Astrocyte (in vitro differentiated cells and primary cell): ENCODE measurements at regions not wholly inside any gene's neighbourhood (a gene's known extent, or its start where the extent isn't known, plus 50 kb on each side); places are given as distances from the start of the nearest gene placed in this dataset.

Experiments used
- DNase-seq: peaks from one replicate; pipeline ENCODE4 v3.0.0-alpha.2; 2010; ENCODE audit warnings: low read depth
- FAIRE-seq: peaks from 2 replicates; lab custom pipeline; 2011; peaks lifted over from hg19 to GRCh38; lab: Jason Lieb, UNC
- H2AFZ ChIP-seq: 2 replicates; pipeline ENCODE4 v1.6.0; 2012; ENCODE audit warnings: low read depth, low read length, inconsistent platforms
- H3K27ac ChIP-seq: 2 replicates; pipeline ENCODE4 v1.5.1; 2011; ENCODE audit warnings: low read depth, low read length, inconsistent platforms
- H3K27me3 ChIP-seq: 2 replicates; pipeline ENCODE4 v1.6.0; 2011; ENCODE audit warnings: low read length, inconsistent platforms; ENCODE audit not compliant: insufficient read depth
- H3K36me3 ChIP-seq: 2 replicates; pipeline ENCODE4 v1.5.1; 2011; ENCODE audit warnings: low read length, inconsistent platforms; ENCODE audit not compliant: insufficient read depth
- H3K4me1 ChIP-seq: 2 replicates; pipeline ENCODE4 v1.5.1; 2011; ENCODE audit warnings: low read length, inconsistent platforms; ENCODE audit not compliant: insufficient read depth
- H3K4me2 ChIP-seq: 2 replicates; pipeline ENCODE4 v1.6.0; 2012; ENCODE audit warnings: low read length, inconsistent platforms
- H3K4me3 ChIP-seq: 2 replicates; pipeline ENCODE4 v1.5.1; 2011; ENCODE audit warnings: low read depth, mild to moderate bottlenecking, low read length, inconsistent platforms; ENCODE audit not compliant: insufficient read depth
- H3K79me2 ChIP-seq: 2 replicates; pipeline ENCODE4 v1.6.0; 2012; ENCODE audit warnings: mild to moderate bottlenecking, low read length, inconsistent platforms; ENCODE audit not compliant: insufficient read depth
- H3K9ac ChIP-seq: 2 replicates; pipeline ENCODE4 v1.6.0; 2012; ENCODE audit warnings: mild to moderate bottlenecking, low read length, inconsistent platforms
- H3K9me3 ChIP-seq: 2 replicates; pipeline ENCODE4 v1.5.1; 2012; ENCODE audit warnings: low read depth, mild to moderate bottlenecking, low read length, inconsistent platforms; ENCODE audit not compliant: insufficient read depth
- H4K20me1 ChIP-seq: 2 replicates; pipeline ENCODE4 v1.6.0; 2012; ENCODE audit warnings: low read length, inconsistent platforms; ENCODE audit not compliant: insufficient read depth
- H3K27ac Mint-ChIP-seq: one replicate; pipeline ENCODE4 v1.8.0; 2021; ENCODE audit warnings: mild to moderate bottlenecking, mixed read lengths; ENCODE audit not compliant: unreplicated experiment
- H3K27me3 Mint-ChIP-seq: one replicate; pipeline ENCODE4 v1.8.0; 2021; ENCODE audit warnings: low read depth, mixed read lengths; ENCODE audit not compliant: unreplicated experiment
- H3K36me3 Mint-ChIP-seq: one replicate; pipeline ENCODE4 v1.8.0; 2021; ENCODE audit warnings: low read depth, mixed read lengths; ENCODE audit not compliant: unreplicated experiment
- H3K4me1 Mint-ChIP-seq: one replicate; pipeline ENCODE4 v1.8.0; 2021; ENCODE audit warnings: low read depth, mixed read lengths; ENCODE audit not compliant: unreplicated experiment
- H3K4me3 Mint-ChIP-seq: one replicate; pipeline ENCODE4 v1.8.0; 2021; ENCODE audit warnings: mild to moderate bottlenecking, moderate library complexity, mixed read lengths; ENCODE audit not compliant: unreplicated experiment
- H3K9me3 Mint-ChIP-seq: one replicate; pipeline ENCODE4 v1.8.0; 2021; ENCODE audit warnings: mild to moderate bottlenecking, mixed read lengths; ENCODE audit not compliant: unreplicated experiment
- EZH2 ChIP-seq: IDR thresholded peaks from 2 replicates; pipeline ENCODE4 v1.6.1; 2012; ENCODE audit warnings: mild to moderate bottlenecking, low read length, inconsistent platforms; ENCODE audit not compliant: insufficient read depth
- TF ChIP-seq, protein P1 (sequence below): IDR thresholded peaks from 2 replicates; pipeline ENCODE4 v1.5.1; 2011; ENCODE audit warnings: low read depth, mild to moderate bottlenecking, inconsistent platforms, low read length, moderate library complexity; ENCODE audit not compliant: insufficient read depth

- Mint-ChIP-seq H3K36me3 (no peaks in the 10 kb centered on the region), H3K27me3 (no peaks in the 10 kb centered on the region), H3K4me3 (no peak overlapping the region), H3K9me3 (peaks cover 1% of the 10 kb centered on the region), H3K27ac (no peak overlapping the region), H3K4me1 (peaks cover 6% of the 10 kb centered on the region)
- H3K9ac ChIP-seq = peak overlapping the region; percentile 32
- DNase-seq (peak; percentile 60), FAIRE-seq (peak; percentile 60)
- H3K4me2 ChIP-seq = peak overlapping the region; percentile 45
- H3K4me1 ChIP-seq = peaks cover 24% of the 10 kb centered on the region
- H3K79me2 ChIP-seq = no peaks in the 10 kb centered on the region
- H3K4me3 ChIP-seq = no peak overlapping the region
- TF ChIP-seq EZH2 = no peak
- no peaks in the 10 kb centered on the region for H3K36me3 ChIP-seq
- H3K27me3 ChIP-seq = no peaks in the 10 kb centered on the region
- no peaks in the 10 kb centered on the region for H3K9me3 ChIP-seq
- no peak overlapping the region for H2AFZ ChIP-seq
- peak overlapping the region; percentile 78 for H3K27ac ChIP-seq
- no peaks in the 10 kb centered on the region for H4K20me1 ChIP-seq
These were observed 151.5 kb upstream of the NR3C1 start for GRCh38 chr5:143554918-143555477.

DNA sequence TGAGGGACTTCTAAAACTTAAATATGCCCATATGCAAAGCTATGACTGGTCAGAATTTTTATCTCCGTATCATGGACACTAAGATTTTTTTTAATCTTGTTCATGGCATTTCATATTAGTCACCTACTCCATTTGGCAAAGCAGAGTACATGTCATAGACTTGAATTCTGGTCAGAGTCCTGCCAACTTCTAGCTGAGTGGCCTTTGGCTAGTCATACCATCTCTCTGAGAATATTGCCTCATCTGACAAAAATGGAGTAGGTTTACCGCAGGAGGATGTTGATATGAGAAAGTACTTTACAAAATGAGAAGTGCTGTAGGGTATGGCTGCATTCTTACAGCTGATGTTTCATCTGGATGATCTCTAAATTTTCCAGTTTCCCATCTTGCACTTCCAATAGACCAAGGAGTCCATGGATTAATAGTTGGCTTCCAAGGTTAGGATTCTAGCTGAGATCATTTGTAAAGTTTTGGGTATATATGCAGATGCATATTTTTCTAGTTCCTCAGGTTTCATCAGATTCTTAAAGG is 150.8 kb upstream of the NR3C1 start:
- Histone ChIP-seq H3K9me3 (no peaks in the 10 kb centered on the region), H3K4me2 (peak overlapping the region; percentile 54), H3K27ac (peak overlapping the region; percentile 83), H3K27me3 (no peaks in the 10 kb centered on the region), H2AFZ (no peak overlapping the region), H3K79me2 (no peaks in the 10 kb centered on the region), H3K4me3 (no peak overlapping the region), H4K20me1 (no peaks in the 10 kb centered on the region), H3K9ac (peak overlapping the region; percentile 52), H3K36me3 (no peaks in the 10 kb centered on the region), H3K4me1 (peaks cover 24% of the 10 kb centered on the region)
- Mint-ChIP-seq H3K27ac (no peak overlapping the region), H3K27me3 (no peaks in the 10 kb centered on the region), H3K4me3 (no peak overlapping the region), H3K36me3 (no peaks in the 10 kb centered on the region), H3K9me3 (peaks cover 1% of the 10 kb centered on the region), H3K4me1 (peaks cover 6% of the 10 kb centered on the region)
- FAIRE-seq (peak; percentile 96), DNase-seq (peak; percentile 100)
- TF ChIP-seq, protein P1, sequence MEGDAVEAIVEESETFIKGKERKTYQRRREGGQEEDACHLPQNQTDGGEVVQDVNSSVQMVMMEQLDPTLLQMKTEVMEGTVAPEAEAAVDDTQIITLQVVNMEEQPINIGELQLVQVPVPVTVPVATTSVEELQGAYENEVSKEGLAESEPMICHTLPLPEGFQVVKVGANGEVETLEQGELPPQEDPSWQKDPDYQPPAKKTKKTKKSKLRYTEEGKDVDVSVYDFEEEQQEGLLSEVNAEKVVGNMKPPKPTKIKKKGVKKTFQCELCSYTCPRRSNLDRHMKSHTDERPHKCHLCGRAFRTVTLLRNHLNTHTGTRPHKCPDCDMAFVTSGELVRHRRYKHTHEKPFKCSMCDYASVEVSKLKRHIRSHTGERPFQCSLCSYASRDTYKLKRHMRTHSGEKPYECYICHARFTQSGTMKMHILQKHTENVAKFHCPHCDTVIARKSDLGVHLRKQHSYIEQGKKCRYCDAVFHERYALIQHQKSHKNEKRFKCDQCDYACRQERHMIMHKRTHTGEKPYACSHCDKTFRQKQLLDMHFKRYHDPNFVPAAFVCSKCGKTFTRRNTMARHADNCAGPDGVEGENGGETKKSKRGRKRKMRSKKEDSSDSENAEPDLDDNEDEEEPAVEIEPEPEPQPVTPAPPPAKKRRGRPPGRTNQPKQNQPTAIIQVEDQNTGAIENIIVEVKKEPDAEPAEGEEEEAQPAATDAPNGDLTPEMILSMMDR = no peak
- no peak for TF ChIP-seq EZH2

- Histone ChIP-seq H3K27me3 (no peaks in the 10 kb centered on the region), H3K4me3 (no peak overlapping the region), H3K9ac (no peak overlapping the region), H4K20me1 (no peaks in the 10 kb centered on the region), H3K9me3 (no peaks in the 10 kb centered on the region), H2AFZ (no peak overlapping the region), H3K79me2 (no peaks in the 10 kb centered on the region), H3K4me2 (no peak overlapping the region), H3K36me3 (no peaks in the 10 kb centered on the region), H3K4me1 (peaks cover 24% of the 10 kb centered on the region), H3K27ac (no peak overlapping the region)
- Mint-ChIP-seq H3K36me3 (no peaks in the 10 kb centered on the region), H3K27me3 (no peaks in the 10 kb centered on the region), H3K4me1 (peaks cover 6% of the 10 kb centered on the region), H3K9me3 (no peaks in the 10 kb centered on the region), H3K27ac (no peak overlapping the region), H3K4me3 (no peak overlapping the region)
- FAIRE-seq (no peak), DNase-seq (no peak)
- TF ChIP-seq, protein P1 = no peak
- TF ChIP-seq EZH2 = no peak
These were observed 149.2 kb upstream of the NR3C1 start for GRCh38 chr5:143552680-143553079.
